ENCODE measurements at regions not wholly inside any gene's neighbourhood (a gene's known extent, or its start where the extent isn't known, plus 50 kb on each side); places are given as distances from the start of the nearest gene placed in this dataset.

- Histone ChIP-seq H3K27ac (no peak overlapping the region), H3K9me3 (no peaks in the 10 kb centered on the region), H3K4me1 (ENCODE audit: control insufficient read depth in 1 of 2, low read depth in 2 of 2) (peaks cover 14 to 37% of the 10 kb centered on the region in 2 donors), H3K27me3 (replicated peaks; ENCODE audit: insufficient read depth) (no peaks in the 10 kb centered on the region), H3K4me3 (no peak overlapping the region), H3K36me3 (no peaks in the 10 kb centered on the region)
- ATAC-seq (ENCODE audit: insufficient number of reproducible peaks, low FRiP score, low read depth) (no peak), DNase-seq (ENCODE audit: low spot score) (no peak)
- TF ChIP-seq CTCF (IDR thresholded peaks at IDR 0.05), result no peak
Observed at GRCh38 chr9:86734771-86735170, 212.5 kb downstream of the GAS1 start.

GRCh38 chr9:86733929-86734328, 213.4 kb downstream of the GAS1 start:
- Histone ChIP-seq H3K9me3 (no peaks in the 10 kb centered on the region), H3K27me3 (replicated peaks; ENCODE audit: insufficient read depth) (no peaks in the 10 kb centered on the region), H3K36me3 (no peaks in the 10 kb centered on the region), H3K4me1 (ENCODE audit: control insufficient read depth in 1 of 2, low read depth in 2 of 2) (peaks cover 14 to 37% of the 10 kb centered on the region in 2 donors), H3K27ac (no peak overlapping the region), H3K4me3 (no peak overlapping the region)
- no peak for DNase-seq (ENCODE audit: low spot score)
- ATAC-seq (ENCODE audit: insufficient number of reproducible peaks, low FRiP score, low read depth), result no peak
- no peak for TF ChIP-seq CTCF (IDR thresholded peaks at IDR 0.05)

GRCh38 chr9:86732514-86733171, 214.7 kb downstream of the GAS1 start:
- no peaks in the 10 kb centered on the region for H3K9me3 ChIP-seq
- H3K4me3 ChIP-seq, result no peak overlapping the region
- peaks cover 14 to 37% of the 10 kb centered on the region in 2 donors for H3K4me1 ChIP-seq (ENCODE audit: control insufficient read depth in 1 of 2, low read depth in 2 of 2)
- H3K27ac ChIP-seq, result peak overlapping the region; percentile 57 to 62
- DNase-seq (ENCODE audit: low spot score) (no peak), ATAC-seq (ENCODE audit: insufficient number of reproducible peaks, low FRiP score, low read depth) (no peak)
- TF ChIP-seq CTCF (IDR thresholded peaks at IDR 0.05), result no peak
- H3K36me3 ChIP-seq, result no peaks in the 10 kb centered on the region
- no peaks in the 10 kb centered on the region for H3K27me3 ChIP-seq (replicated peaks; ENCODE audit: insufficient read depth)

- Histone ChIP-seq H3K4me1 (ENCODE audit: control insufficient read depth in 1 of 2, low read depth in 2 of 2) (peaks cover 14 to 37% of the 10 kb centered on the region in 2 donors), H3K27me3 (replicated peaks; ENCODE audit: insufficient read depth) (no peaks in the 10 kb centered on the region), H3K36me3 (no peaks in the 10 kb centered on the region), H3K4me3 (no peak overlapping the region), H3K27ac (peak overlapping the region; percentile 57 to 62), H3K9me3 (no peaks in the 10 kb centered on the region)
- no peak for TF ChIP-seq CTCF (IDR thresholded peaks at IDR 0.05)
- DNase-seq (ENCODE audit: low spot score) (no peak), ATAC-seq (ENCODE audit: insufficient number of reproducible peaks, low FRiP score, low read depth) (peak; percentile 54)
Observed at GRCh38 chr9:86731511-86732063, 215.7 kb downstream of the GAS1 start.

- no peaks in the 10 kb centered on the region for H3K36me3 ChIP-seq
- DNase-seq (ENCODE audit: low spot score), result no peak
- no peak overlapping the region for H3K27ac ChIP-seq
- ATAC-seq (ENCODE audit: insufficient number of reproducible peaks, low FRiP score, low read depth), result no peak
- no peaks in the 10 kb centered on the region for H3K27me3 ChIP-seq (replicated peaks; ENCODE audit: insufficient read depth)
- H3K4me1 ChIP-seq (ENCODE audit: control insufficient read depth in 1 of 2, low read depth in 2 of 2), result peaks cover 14 to 37% of the 10 kb centered on the region in 2 donors
- no peak for TF ChIP-seq CTCF (IDR thresholded peaks at IDR 0.05)
- H3K9me3 ChIP-seq, result no peaks in the 10 kb centered on the region
- H3K4me3 ChIP-seq, result no peak overlapping the region
Observed at GRCh38 chr9:86730163-86730928, 217.0 kb downstream of the GAS1 start.

Measured in thoracic aorta (tissue), 2 donors.